ENCODE measurements at regions not wholly inside any gene's neighbourhood (a gene's known extent, or its start where the extent isn't known, plus 50 kb on each side); places are given as distances from the start of the nearest gene placed in this dataset.
"Not testable (repeated sequence)": the region's sequence is repeated elsewhere in the genome, so short reads cannot be mapped to it uniquely, and the experiment has no call there.

DNA sequence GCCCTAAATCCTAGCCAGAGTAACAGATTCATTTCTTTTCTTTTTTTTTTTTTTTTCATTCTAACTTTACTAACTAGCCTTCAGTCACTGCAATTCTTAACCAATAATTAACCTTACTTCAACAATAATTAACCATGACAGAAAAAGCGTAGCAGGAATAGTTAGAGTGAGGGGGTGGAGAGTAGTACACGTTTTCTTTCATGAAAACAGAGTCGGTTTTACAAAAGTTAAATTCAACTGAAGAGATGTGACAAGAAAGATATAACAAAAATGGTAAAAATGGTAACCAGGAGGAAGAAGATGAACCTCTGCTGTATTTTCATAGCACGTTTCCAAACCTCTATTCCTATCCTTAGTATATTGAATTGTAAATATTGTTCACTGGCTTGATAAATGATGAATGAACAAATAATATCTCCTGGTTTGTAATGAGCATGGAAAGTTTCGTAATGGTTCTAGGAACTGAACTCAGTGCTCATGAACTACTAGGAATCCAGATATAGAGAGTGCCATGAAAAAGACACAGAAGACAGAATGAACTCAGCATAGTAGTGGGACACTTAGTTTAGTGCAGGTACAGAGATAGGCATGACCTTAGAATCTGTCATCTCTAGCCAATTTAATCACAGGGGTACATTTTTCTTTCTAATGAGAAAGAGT lies 116.5 kb upstream of the ANO5 start:
- no peak overlapping the region for H3K27ac ChIP-seq (ENCODE audit: low read length)
- H3K36me3 ChIP-seq (ENCODE audit: control insufficient read depth, low read depth, low read length): no peaks in the 10 kb centered on the region
- no peaks in the 10 kb centered on the region for H3K27me3 ChIP-seq (ENCODE audit: control insufficient read depth, insufficient read depth, low read length)
- H3K4me1 ChIP-seq (ENCODE audit: control insufficient read depth, low read depth, low read length): no peaks in the 10 kb centered on the region
- no peaks in the 10 kb centered on the region for H3K9me3 ChIP-seq (ENCODE audit: control insufficient read depth, low read depth, low read length)
- H3K4me3 ChIP-seq (ENCODE audit: low read length): no peak overlapping the region
- H3K9ac ChIP-seq (ENCODE audit: low read length): no peak overlapping the region

DNA sequence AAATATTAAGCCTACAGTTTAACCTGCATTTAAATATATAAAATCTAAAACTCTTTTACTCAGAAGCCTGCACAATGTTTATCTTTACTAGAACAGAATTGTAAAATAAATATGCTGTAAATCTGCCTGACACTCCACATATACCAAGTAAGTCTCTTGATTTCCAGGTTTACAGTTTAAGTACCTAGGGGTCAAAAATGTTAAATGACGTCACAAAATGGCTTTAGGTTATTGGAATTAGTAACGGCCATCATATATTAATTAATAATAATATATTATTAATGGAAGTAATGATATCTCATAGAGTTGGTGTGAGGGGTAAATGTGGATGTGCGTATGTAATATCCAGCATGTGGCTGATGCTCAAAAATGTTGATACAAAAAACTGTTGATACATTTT lies 114.8 kb upstream of the ANO5 start:
- no peak overlapping the region for H3K4me3 ChIP-seq (ENCODE audit: low read length)

DNA sequence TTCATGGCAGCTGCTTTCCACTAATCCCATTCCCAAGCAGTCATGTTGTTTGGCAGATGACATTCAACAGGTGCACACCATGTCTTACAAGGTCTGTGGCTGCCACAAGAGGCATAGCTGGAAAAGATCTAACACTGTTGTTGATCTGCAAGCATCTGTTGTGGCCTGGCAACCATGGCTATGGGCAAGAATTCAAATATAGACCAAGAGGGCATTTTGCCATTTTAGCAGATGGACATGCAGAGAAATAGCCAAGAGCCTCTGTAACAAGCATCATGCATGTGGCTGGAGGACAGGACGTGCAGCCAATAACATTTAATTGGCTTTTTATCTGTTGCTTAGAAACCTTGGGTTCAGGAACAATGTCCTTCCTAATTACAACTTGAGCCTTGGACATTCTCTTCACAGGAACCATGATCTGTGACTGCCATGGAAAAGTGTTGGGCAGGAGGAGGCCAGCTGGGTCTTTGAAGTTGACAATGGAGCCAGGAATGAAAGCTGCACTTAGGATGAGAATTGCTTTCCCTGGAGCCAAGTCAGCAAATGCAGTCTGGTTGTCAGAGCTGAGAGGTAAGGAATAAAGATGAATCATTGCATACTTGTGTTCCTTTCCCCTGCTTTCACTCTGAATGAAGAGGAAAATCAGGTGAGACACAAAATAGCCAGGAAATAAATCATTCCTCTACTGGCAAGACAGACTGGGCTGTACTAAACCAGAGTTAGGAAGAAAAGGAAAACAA lies 113.6 kb upstream of the ANO5 start:
- Histone ChIP-seq H3K36me3 (ENCODE audit: control insufficient read depth, low read depth, low read length) (no peaks in the 10 kb centered on the region), H3K9ac (ENCODE audit: low read length) (no peak overlapping the region), H3K4me1 (ENCODE audit: control insufficient read depth, low read depth, low read length) (no peaks in the 10 kb centered on the region), H3K9me3 (ENCODE audit: control insufficient read depth, low read depth, low read length) (no peaks in the 10 kb centered on the region), H3K4me3 (ENCODE audit: low read length) (no peak overlapping the region), H3K27ac (ENCODE audit: low read length) (no peak overlapping the region), H3K27me3 (ENCODE audit: control insufficient read depth, insufficient read depth, low read length) (no peaks in the 10 kb centered on the region)

More for the DNA sequence above, 114.8 kb upstream of the ANO5 start:
- H3K36me3 ChIP-seq (ENCODE audit: control insufficient read depth, low read depth, low read length): no peaks in the 10 kb centered on the region
- no peaks in the 10 kb centered on the region for H3K4me1 ChIP-seq (ENCODE audit: control insufficient read depth, low read depth, low read length)
- no peaks in the 10 kb centered on the region for H3K27me3 ChIP-seq (ENCODE audit: control insufficient read depth, insufficient read depth, low read length)
- no peak overlapping the region for H3K27ac ChIP-seq (ENCODE audit: low read length)
- H3K9ac ChIP-seq (ENCODE audit: low read length): no peak overlapping the region
- H3K9me3 ChIP-seq (ENCODE audit: control insufficient read depth, low read depth, low read length): no peaks in the 10 kb centered on the region

DNA sequence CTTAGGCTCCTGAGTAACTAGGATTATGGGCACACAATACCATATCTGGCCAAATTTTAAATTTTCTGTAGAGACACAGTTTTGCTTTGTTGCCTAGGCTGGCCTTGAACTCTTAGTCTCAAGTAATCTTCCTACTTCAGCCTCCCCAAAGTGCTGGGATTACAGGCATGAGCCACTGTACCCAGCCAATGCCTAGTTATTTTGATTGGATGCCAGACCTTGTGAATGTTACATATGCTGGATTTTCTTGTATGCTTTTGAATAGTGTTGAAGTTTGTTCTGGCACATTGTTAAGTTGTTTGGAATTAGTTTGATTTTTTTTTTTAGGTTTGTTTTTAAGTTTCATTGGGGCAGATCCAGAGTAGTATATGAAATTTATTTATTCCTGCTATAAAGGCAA lies 110.7 kb upstream of the ANO5 start:
- Histone ChIP-seq H3K27ac (ENCODE audit: low read length) (no peak overlapping the region), H3K4me3 (ENCODE audit: low read length) (no peak overlapping the region), H3K9me3 (ENCODE audit: control insufficient read depth, low read depth, low read length) (no peaks in the 10 kb centered on the region), H3K36me3 (ENCODE audit: control insufficient read depth, low read depth, low read length) (no peaks in the 10 kb centered on the region), H3K9ac (ENCODE audit: low read length) (no peak overlapping the region), H3K27me3 (ENCODE audit: control insufficient read depth, insufficient read depth, low read length) (no peaks in the 10 kb centered on the region), H3K4me1 (ENCODE audit: control insufficient read depth, low read depth, low read length) (no peaks in the 10 kb centered on the region)

DNA sequence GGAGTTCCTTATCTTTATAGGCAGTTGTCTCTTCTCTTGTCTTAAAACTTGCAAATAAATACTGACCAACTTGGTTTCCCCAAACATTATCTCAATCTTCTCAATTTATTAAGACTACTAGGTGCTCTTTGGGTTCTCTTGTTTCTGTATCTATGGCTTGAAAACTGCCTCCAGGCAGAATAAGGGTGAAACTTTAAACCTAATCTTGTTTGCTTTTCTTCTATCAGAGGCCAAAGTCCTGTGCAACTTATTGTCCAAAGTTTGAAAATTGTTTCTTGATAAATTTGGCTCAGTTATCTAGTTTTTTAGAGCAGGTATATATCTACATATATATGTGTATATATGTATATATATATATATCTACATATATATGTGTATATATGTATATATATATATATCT lies 110.1 kb upstream of the ANO5 start:
- no peaks in the 10 kb centered on the region for H3K4me1 ChIP-seq (ENCODE audit: control insufficient read depth, low read depth, low read length)
- no peak overlapping the region for H3K9ac ChIP-seq (ENCODE audit: low read length)
- no peak overlapping the region for H3K27ac ChIP-seq (ENCODE audit: low read length)
- H3K9me3 ChIP-seq (ENCODE audit: control insufficient read depth, low read depth, low read length): no peaks in the 10 kb centered on the region
- no peaks in the 10 kb centered on the region for H3K27me3 ChIP-seq (ENCODE audit: control insufficient read depth, insufficient read depth, low read length)
- no peak overlapping the region for H3K4me3 ChIP-seq (ENCODE audit: low read length)
- H3K36me3 ChIP-seq (ENCODE audit: control insufficient read depth, low read depth, low read length): no peaks in the 10 kb centered on the region

DNA sequence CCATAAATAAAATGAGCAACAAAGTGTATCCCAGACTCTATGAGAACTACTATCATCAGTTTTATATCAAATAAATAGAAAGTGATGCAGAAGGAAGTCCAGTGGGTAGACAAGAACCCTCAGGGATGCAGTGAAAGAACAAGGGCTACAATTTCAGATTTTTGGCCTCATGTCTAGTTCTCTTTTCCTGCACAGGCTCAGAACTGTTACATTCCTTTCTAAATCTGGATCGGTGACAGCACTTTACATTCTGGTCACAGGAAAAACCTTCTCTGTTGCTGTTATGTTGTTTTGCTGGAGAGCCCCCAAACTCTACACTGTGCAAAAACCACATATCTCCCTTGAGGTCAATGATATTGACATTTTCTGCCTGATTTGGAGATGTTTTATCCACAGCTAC lies 108.8 kb upstream of the ANO5 start:
- Histone ChIP-seq H3K27me3 (ENCODE audit: control insufficient read depth, insufficient read depth, low read length) (no peaks in the 10 kb centered on the region), H3K36me3 (ENCODE audit: control insufficient read depth, low read depth, low read length) (no peaks in the 10 kb centered on the region), H3K4me3 (ENCODE audit: low read length) (no peak overlapping the region), H3K4me1 (ENCODE audit: control insufficient read depth, low read depth, low read length) (no peaks in the 10 kb centered on the region), H3K9ac (ENCODE audit: low read length) (no peak overlapping the region), H3K27ac (ENCODE audit: low read length) (no peak overlapping the region), H3K9me3 (ENCODE audit: control insufficient read depth, low read depth, low read length) (no peaks in the 10 kb centered on the region)

DNA sequence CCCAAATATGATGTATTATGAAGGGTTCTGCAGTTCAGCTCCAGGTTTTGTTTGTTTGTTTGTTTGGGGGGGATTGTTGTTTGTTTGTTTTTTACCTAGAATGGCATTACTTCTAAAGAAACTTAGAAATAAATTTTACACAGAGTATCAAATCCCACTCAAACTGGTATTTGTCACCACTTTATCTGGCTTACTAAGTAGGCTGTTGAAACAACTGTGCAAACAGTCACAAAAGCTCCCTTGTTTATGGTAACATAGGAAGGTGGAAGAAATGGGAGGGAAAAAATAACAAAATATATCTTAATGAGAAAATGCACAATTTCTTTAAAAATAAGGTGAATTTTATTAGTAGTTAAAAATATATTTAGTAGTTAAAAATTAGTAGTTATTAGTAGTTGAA lies 108.3 kb upstream of the ANO5 start:
- no peaks in the 10 kb centered on the region for H3K9me3 ChIP-seq (ENCODE audit: control insufficient read depth, low read depth, low read length)
- H3K4me3 ChIP-seq (ENCODE audit: low read length): no peak overlapping the region
- no peak overlapping the region for H3K27ac ChIP-seq (ENCODE audit: low read length)
- H3K27me3 ChIP-seq (ENCODE audit: control insufficient read depth, insufficient read depth, low read length): no peaks in the 10 kb centered on the region
- no peaks in the 10 kb centered on the region for H3K4me1 ChIP-seq (ENCODE audit: control insufficient read depth, low read depth, low read length)
- no peak overlapping the region for H3K9ac ChIP-seq (ENCODE audit: low read length)
- no peaks in the 10 kb centered on the region for H3K36me3 ChIP-seq (ENCODE audit: control insufficient read depth, low read depth, low read length)

DNA sequence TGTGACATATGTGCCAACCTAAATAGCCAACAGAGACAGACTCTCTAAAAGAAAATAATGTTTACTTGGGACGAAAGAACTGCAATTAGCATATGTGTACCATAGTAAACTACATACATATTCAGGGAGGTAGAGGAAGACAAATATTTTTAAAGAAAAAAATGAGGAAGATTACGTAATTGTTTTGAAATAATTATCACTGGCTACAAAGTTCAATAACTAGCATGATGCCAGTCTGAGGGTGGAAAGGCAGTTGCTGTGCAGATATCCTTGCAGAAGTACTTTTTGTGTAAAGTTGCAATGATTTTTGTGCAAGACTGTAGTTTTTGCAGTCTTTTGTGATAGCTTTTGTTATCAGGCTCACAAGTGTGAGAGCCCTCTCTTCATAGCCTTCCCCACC lies 103.3 kb upstream of the ANO5 start:
- Histone ChIP-seq H3K27ac (ENCODE audit: low read length) (no peak overlapping the region), H3K9ac (ENCODE audit: low read length) (no peak overlapping the region), H3K4me3 (ENCODE audit: low read length) (no peak overlapping the region), H3K36me3 (ENCODE audit: control insufficient read depth, low read depth, low read length) (no peaks in the 10 kb centered on the region), H3K4me1 (ENCODE audit: control insufficient read depth, low read depth, low read length) (no peaks in the 10 kb centered on the region), H3K9me3 (ENCODE audit: control insufficient read depth, low read depth, low read length) (no peaks in the 10 kb centered on the region), H3K27me3 (ENCODE audit: control insufficient read depth, insufficient read depth, low read length) (no peaks in the 10 kb centered on the region)

DNA sequence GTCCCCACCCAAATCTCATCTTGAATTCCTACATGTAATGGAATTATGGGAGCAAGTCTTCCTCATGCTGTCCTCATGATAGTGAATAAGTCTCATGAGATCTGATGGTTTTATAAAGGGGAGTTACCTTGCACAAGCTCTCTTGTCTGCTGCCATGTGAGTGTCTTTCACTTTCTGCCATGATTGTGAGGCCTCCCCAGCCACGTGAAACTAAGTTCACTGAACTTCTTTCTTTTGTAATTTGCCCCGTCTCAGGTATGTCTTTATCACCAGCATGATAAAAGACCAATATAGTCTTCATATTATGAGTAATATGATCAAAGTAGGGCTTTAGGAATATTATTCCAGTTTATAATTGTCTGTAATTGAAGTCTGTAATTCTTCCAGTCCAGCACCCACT lies 86.3 kb upstream of the ANO5 start:
- no peaks in the 10 kb centered on the region for H3K9me3 ChIP-seq (ENCODE audit: control insufficient read depth, low read depth, low read length)
- H3K9ac ChIP-seq (ENCODE audit: low read length): no peak overlapping the region
- no peaks in the 10 kb centered on the region for H3K27me3 ChIP-seq (ENCODE audit: control insufficient read depth, insufficient read depth, low read length)
- no peak overlapping the region for H3K27ac ChIP-seq (ENCODE audit: low read length)
- no peaks in the 10 kb centered on the region for H3K36me3 ChIP-seq (ENCODE audit: control insufficient read depth, low read depth, low read length)
- H3K4me3 ChIP-seq (ENCODE audit: low read length): no peak overlapping the region
- H3K4me1 ChIP-seq (ENCODE audit: control insufficient read depth, low read depth, low read length): no peaks in the 10 kb centered on the region

DNA sequence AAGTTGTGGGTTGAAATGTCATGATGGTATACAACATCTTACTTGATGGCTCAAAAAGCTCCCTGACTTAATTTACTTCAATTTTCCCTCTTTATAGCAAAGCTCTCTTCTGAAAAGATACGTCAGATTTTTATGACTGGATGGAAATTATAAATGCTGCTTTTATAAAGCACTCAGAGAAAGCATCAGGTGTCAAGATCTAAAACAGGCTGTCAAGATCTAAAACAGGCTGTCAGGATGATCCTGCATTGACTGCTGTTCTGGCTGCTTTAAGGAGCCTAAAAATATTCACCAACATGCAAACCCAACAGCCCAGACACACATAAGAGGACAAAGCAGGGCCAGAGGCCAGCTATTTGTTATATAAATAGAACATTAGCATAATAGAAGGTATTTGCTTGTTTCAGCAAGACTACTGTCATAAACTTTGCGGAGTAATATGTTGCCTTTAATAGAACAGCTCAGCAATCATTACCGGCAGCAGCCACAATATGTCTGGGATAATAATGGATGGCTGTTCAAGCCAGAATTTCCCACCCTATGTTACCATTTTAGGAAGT lies 77.3 kb upstream of the ANO5 start:
- Histone ChIP-seq H3K9me3 (ENCODE audit: control insufficient read depth, low read depth, low read length) (no peaks in the 10 kb centered on the region), H3K27me3 (ENCODE audit: control insufficient read depth, insufficient read depth, low read length) (no peaks in the 10 kb centered on the region), H3K36me3 (ENCODE audit: control insufficient read depth, low read depth, low read length) (no peaks in the 10 kb centered on the region), H3K27ac (ENCODE audit: low read length) (no peak overlapping the region), H3K4me3 (ENCODE audit: low read length) (no peak overlapping the region), H3K9ac (ENCODE audit: low read length) (no peak overlapping the region), H3K4me1 (ENCODE audit: control insufficient read depth, low read depth, low read length) (peaks cover 4% of the 10 kb centered on the region)

DNA sequence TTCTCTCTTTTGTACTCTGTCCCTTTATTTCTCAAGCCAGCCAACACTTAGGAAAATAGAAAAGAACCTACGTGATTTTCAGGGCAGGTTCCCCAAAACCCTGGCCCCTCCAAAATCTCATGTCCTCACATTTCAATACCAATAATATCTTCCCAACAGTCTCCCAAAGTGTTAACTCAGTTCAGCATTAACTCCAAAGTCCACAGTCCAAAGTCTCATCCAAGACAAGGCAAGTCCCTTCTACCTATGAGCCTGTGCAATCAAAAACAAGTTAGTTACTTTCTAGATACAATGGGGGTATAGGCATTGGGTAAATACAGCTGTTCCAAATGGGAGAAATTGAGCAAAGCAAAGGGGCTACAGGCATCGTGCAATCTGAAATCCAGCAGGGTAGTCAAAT lies 64.9 kb upstream of the ANO5 start:
- H3K27ac ChIP-seq (ENCODE audit: low read length); H3K36me3 ChIP-seq (ENCODE audit: control insufficient read depth, low read depth, low read length); H3K4me3 ChIP-seq (ENCODE audit: low read length); H3K27me3 ChIP-seq (ENCODE audit: control insufficient read depth, insufficient read depth, low read length); H3K4me1 ChIP-seq (ENCODE audit: control insufficient read depth, low read depth, low read length); H3K9ac ChIP-seq (ENCODE audit: low read length): not testable (repeated sequence)
- H3K9me3 ChIP-seq (ENCODE audit: control insufficient read depth, low read depth, low read length): peaks cover 12% of the 10 kb centered on the region

All from iPS-18a (cell line).